Endothelial cell of umbilical vein (primary cell): ENCODE measurements at regions not wholly inside any gene's neighbourhood (a gene's known extent, or its start where the extent isn't known, plus 50 kb on each side); places are given as distances from the start of the nearest gene placed in this dataset.

Experiments used
- BruUV-seq: library from RNA; stranded (reverse); fragments of 400-500 nt; replicated peaks from 2 replicates; lab custom pipeline; 2021; lab: Mats Ljungman, UMichigan
- CTCF ChIA-PET: fragments of 300-600, 350-600 bp; sonication (Branson Sonifier 250); formaldehyde crosslinking; loops from one replicate; lab custom pipeline; 2021; ENCODE audit warnings: antibody characterized with exemption, inconsistent platforms; lab: Charles Lee
- POLR2A ChIA-PET: fragments of 300-600, 350-600 bp; sonication (Branson Sonifier 250); formaldehyde crosslinking; loops from one replicate; lab custom pipeline; 2021; ENCODE audit warnings: antibody characterized with exemption, inconsistent platforms; lab: Charles Lee
- DNase-seq: peaks from one replicate; pipeline ENCODE4 v3.0.0-alpha.2; 2011; ENCODE audit warnings: low read depth, low spot score
- FAIRE-seq: peaks from 2 replicates; lab custom pipeline; 2011; peaks lifted over from hg19 to GRCh38; lab: Jason Lieb, UNC
- H2AFZ ChIP-seq: 2 replicates; pipeline ENCODE4 v1.6.0; 2012; ENCODE audit warnings: low read depth, low read length, control low read depth, inconsistent platforms
- H3K27ac ChIP-seq: 2 replicates; pipeline ENCODE4 v1.5.1; 2011; ENCODE audit warnings: low read depth, mild to moderate bottlenecking, control low read depth, low read length, moderate library complexity; ENCODE audit not compliant: insufficient read depth
- H3K27me3 ChIP-seq, 2 experiments: 2 replicates each; pipeline versions ENCODE4 v1.6.0 to v1.6.1; 2011; ENCODE audit warnings: low read length in 2 of 2, mixed read lengths in 1 of 2; ENCODE audit not compliant: control insufficient read depth in 2 of 2, insufficient read depth in 2 of 2
- H3K36me3 ChIP-seq, 2 experiments: 2 replicates in 1 of 2; 3 replicates in 1 of 2; pipeline ENCODE4 v1.5.1; 2011; ENCODE audit warnings: low read length in 2 of 2, mild to moderate bottlenecking in 1 of 2, moderate library complexity in 1 of 2; ENCODE audit not compliant: control insufficient read depth in 2 of 2, insufficient read depth in 2 of 2; ENCODE audit errors: extremely low read depth in 1 of 2
- H3K4me1 ChIP-seq: 3 replicates; pipeline ENCODE4 v1.5.1; 2011; ENCODE audit warnings: mild to moderate bottlenecking, low read length; ENCODE audit not compliant: control insufficient read depth, insufficient read depth; ENCODE audit errors: extremely low read depth
- H3K4me2 ChIP-seq: 2 replicates; pipeline ENCODE4 v1.6.1; 2011; ENCODE audit warnings: low read length, control low read depth, mixed read lengths; ENCODE audit not compliant: insufficient read depth
- H3K4me3 ChIP-seq, 3 experiments: fragments of 200-600 bp in 1 of 3; sonication (generic), shearing (Covaris generic) in 1 of 3; replicated peaks in 1 of 3; 2 replicates each; pipeline ENCODE4 v1.5.1; 2011 to 2016; ENCODE audit warnings: control low read depth in 3 of 3, low read length in 3 of 3, mild to moderate bottlenecking in 2 of 3, inconsistent platforms in 1 of 3, low read depth in 1 of 3, moderate library complexity in 1 of 3; ENCODE audit not compliant: insufficient read depth in 1 of 3
- H3K79me2 ChIP-seq: 2 replicates; pipeline ENCODE4 v1.6.0; 2012; ENCODE audit warnings: low read length, inconsistent platforms; ENCODE audit not compliant: control insufficient read depth, insufficient read depth
- H3K9ac ChIP-seq: replicated peaks from 2 replicates; pipeline ENCODE3; 2011; ENCODE audit warnings: low read length, control low read depth; ENCODE audit not compliant: insufficient read depth; ENCODE audit errors: extremely low read depth
- H3K9me1 ChIP-seq: replicated peaks from 3 replicates; pipeline ENCODE4 v1.6.0; 2011; ENCODE audit warnings: mild to moderate bottlenecking, low read length; ENCODE audit not compliant: control insufficient read depth, insufficient read depth; ENCODE audit errors: extremely low read depth
- H3K9me3 ChIP-seq: replicated peaks from 2 replicates; pipeline ENCODE4 v1.5.1; 2012; ENCODE audit warnings: low read length, inconsistent platforms; ENCODE audit not compliant: control insufficient read depth, insufficient read depth
- H4K20me1 ChIP-seq: replicated peaks from 2 replicates; pipeline ENCODE3; 2011; ENCODE audit warnings: mild to moderate bottlenecking, low read length; ENCODE audit not compliant: control insufficient read depth, insufficient read depth; ENCODE audit errors: extremely low read depth
- EZH2 ChIP-seq: IDR thresholded peaks from 2 replicates; pipeline ENCODE4 v1.6.1; 2012; ENCODE audit warnings: borderline replicate concordance, low read depth, mild to moderate bottlenecking, moderate library complexity, low read length, inconsistent platforms; ENCODE audit not compliant: severe bottlenecking
- FOS ChIP-seq: IDR thresholded peaks from 2 replicates; pipeline ENCODE4 v1.6.1; 2011; ENCODE audit warnings: mild to moderate bottlenecking, low read length, moderate library complexity, borderline replicate concordance; ENCODE audit not compliant: insufficient read depth
- GATA2 ChIP-seq: IDR thresholded peaks from 2 replicates; pipeline ENCODE4 v1.7.0; 2011; ENCODE audit warnings: low read depth, mild to moderate bottlenecking, moderate library complexity, mixed read lengths, low read length; ENCODE audit not compliant: insufficient read length, insufficient read depth
- JUN ChIP-seq: IDR thresholded peaks from 2 replicates; pipeline ENCODE4 v1.6.1; 2011; ENCODE audit warnings: borderline replicate concordance, low read depth; ENCODE audit not compliant: insufficient read length, insufficient read depth
- MAX ChIP-seq: IDR thresholded peaks from 2 replicates; pipeline ENCODE4 v1.6.1; 2011; ENCODE audit not compliant: insufficient read depth, insufficient read length
- MYC ChIP-seq: IDR thresholded peaks from one replicate; pipeline ENCODE4 v1.6.1; 2011; ENCODE audit warnings: mild to moderate bottlenecking, low read depth, low read length
- POLR2A ChIP-seq: IDR thresholded peaks from 2 replicates; pipeline ENCODE4 v1.6.1; 2012; ENCODE audit warnings: low read depth, mild to moderate bottlenecking, control low read depth, low read length
- POLR2AphosphoS5 ChIP-seq: IDR thresholded peaks from 2 replicates; pipeline ENCODE4 v1.6.1; 2012; ENCODE audit warnings: low read depth, mild to moderate bottlenecking, control low read depth, low read length, moderate library complexity; ENCODE audit not compliant: insufficient read depth
- dilution Hi-C: fragments of 300-500 bp; cut with MboI; formaldehyde crosslinking; loops from one replicate; pipeline ENCODE4 v1.15.0; 2019; ENCODE audit warnings: low sequenced_read_pairs; ENCODE audit not compliant: extremely low pct_ligation_motif_present
- intact Hi-C: fragments of 100-400 bp; cut with micrococcal nuclease; formaldehyde crosslinking; loops from one replicate; pipeline ENCODE4 v1.10.0; 2022
- TF ChIP-seq, protein P1 (sequence below), 2 donors: IDR thresholded peaks; 1 replicate in 1 of 2; 2 replicates in 1 of 2; pipeline ENCODE4 v1.5.1; 2011; ENCODE audit warnings: low read length in 2 of 2, mild to moderate bottlenecking in 2 of 2, moderate library complexity in 2 of 2, control low read depth in 1 of 2, inconsistent platforms in 1 of 2, low read depth in 1 of 2; ENCODE audit not compliant: insufficient read depth in 1 of 2; ENCODE audit errors: extremely low read depth in 1 of 2

DNA sequence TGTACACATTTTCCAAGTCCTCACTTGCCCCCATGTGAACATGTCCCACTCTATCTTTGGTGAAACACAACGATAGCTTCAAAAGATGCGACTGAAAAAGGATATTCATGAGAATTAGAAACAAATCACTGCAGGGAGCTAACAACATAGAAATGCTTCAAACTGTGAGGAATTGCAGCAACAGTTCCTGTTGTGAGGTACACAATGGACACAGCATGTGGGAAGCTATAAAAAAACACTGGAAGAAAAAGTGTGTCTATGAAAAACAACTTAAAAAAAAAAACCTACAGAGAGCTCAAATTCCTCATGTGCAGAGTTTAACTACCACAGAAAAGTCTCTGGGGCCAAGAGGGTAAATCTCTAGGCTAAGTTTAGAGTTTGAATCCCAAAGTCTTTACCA lies 51.6 kb upstream of the BLTP1 start:
- Histone ChIP-seq H3K27ac (no peak overlapping the region), H3K36me3 (no peaks in the 10 kb centered on the region), H4K20me1 (no peaks in the 10 kb centered on the region), H3K9me1 (no peaks in the 10 kb centered on the region), H2AFZ (no peak overlapping the region), H3K27me3 (no peaks in the 10 kb centered on the region), H3K4me3 (no peak overlapping the region), H3K4me1 (no peaks in the 10 kb centered on the region), H3K9ac (no peak overlapping the region), H3K79me2 (no peaks in the 10 kb centered on the region), H3K9me3 (no peaks in the 10 kb centered on the region), H3K4me2 (no peak overlapping the region)
- dilution Hi-C loops (no loop called here), intact Hi-C loops (no loop called here)
- TF ChIP-seq POLR2AphosphoS5 (no peak), EZH2 (no peak), MAX (no peak), POLR2A (no peak), FOS (no peak), JUN (no peak), MYC (no peak), GATA2 (no peak)
- TF ChIP-seq, protein P1, sequence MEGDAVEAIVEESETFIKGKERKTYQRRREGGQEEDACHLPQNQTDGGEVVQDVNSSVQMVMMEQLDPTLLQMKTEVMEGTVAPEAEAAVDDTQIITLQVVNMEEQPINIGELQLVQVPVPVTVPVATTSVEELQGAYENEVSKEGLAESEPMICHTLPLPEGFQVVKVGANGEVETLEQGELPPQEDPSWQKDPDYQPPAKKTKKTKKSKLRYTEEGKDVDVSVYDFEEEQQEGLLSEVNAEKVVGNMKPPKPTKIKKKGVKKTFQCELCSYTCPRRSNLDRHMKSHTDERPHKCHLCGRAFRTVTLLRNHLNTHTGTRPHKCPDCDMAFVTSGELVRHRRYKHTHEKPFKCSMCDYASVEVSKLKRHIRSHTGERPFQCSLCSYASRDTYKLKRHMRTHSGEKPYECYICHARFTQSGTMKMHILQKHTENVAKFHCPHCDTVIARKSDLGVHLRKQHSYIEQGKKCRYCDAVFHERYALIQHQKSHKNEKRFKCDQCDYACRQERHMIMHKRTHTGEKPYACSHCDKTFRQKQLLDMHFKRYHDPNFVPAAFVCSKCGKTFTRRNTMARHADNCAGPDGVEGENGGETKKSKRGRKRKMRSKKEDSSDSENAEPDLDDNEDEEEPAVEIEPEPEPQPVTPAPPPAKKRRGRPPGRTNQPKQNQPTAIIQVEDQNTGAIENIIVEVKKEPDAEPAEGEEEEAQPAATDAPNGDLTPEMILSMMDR (IDR thresholded peaks at IDR 0.05; ENCODE audit: extremely low read depth in 1 of 2, insufficient read depth in 1 of 2, low read depth in 1 of 2, low read length in 2 of 2): no peak
- BruUV-seq: no TSS peak
- ChIA-PET CTCF (no interaction called here), POLR2A (no interaction called here)
- FAIRE-seq (no peak), DNase-seq (no peak)
